Amniotic epithelial cell (primary cell): ENCODE measurements at regions not wholly inside any gene's neighbourhood (a gene's known extent, or its start where the extent isn't known, plus 50 kb on each side); places are given as distances from the start of the nearest gene placed in this dataset.
A peak's percentile ranks its signal among the peaks of the same experiment; 100 is the strongest.
"Not testable (repeated sequence)": the region's sequence is repeated elsewhere in the genome, so short reads cannot be mapped to it uniquely, and the experiment has no call there.

Experiments used
- DNase-seq: peaks from one replicate; pipeline ENCODE4 v3.0.0-alpha.2; 2010; ENCODE audit warnings: low read depth

- no peak for DNase-seq
These were observed 194.4 kb downstream of the FAM133A start for GRCh38 chrX:93868289-93868965.

- peak; percentile 21 for DNase-seq
These were observed 200.5 kb downstream of the FAM133A start for GRCh38 chrX:93874554-93874953.

- DNase-seq, result peak; percentile 63
These were observed 201.7 kb downstream of the FAM133A start for GRCh38 chrX:93875621-93876282.

- not testable (repeated sequence) for DNase-seq
These were observed 247.0 kb downstream of the FAM133A start for GRCh38 chrX:93921041-93921440.

GRCh38 chrX:93932471-93933220 lies 258.6 kb downstream of the FAM133A start:
- DNase-seq, result peak; percentile 92

- DNase-seq, result peak; percentile 64
These were observed 303.6 kb downstream of the FAM133A start for GRCh38 chrX:93977641-93978040.

- peak; percentile 56 for DNase-seq
These were observed 311.6 kb downstream of the FAM133A start for GRCh38 chrX:93985344-93986307.
